Duodenal mucosa (tissue), 2 donors: ENCODE measurements at regions not wholly inside any gene's neighbourhood (a gene's known extent, or its start where the extent isn't known, plus 50 kb on each side); places are given as distances from the start of the nearest gene placed in this dataset.

ENCODE experiments used
- H3K27ac ChIP-seq: one replicate; pipeline ENCODE4 v1.7.0; 2013; ENCODE audit warnings: low read depth, low read length
- H3K27me3 ChIP-seq, 2 donors: one replicate each; pipeline ENCODE4 v1.7.0; 2013; ENCODE audit warnings: low read length in 2 of 2, control low read depth in 1 of 2; ENCODE audit not compliant: insufficient read depth in 2 of 2, control insufficient read depth in 1 of 2
- H3K36me3 ChIP-seq, 2 donors: one replicate each; pipeline ENCODE4 v1.7.0; 2013; ENCODE audit warnings: low read length in 2 of 2, control low read depth in 1 of 2; ENCODE audit not compliant: insufficient read depth in 2 of 2, control insufficient read depth in 1 of 2
- H3K4me1 ChIP-seq, 2 donors: one replicate each; pipeline ENCODE4 v1.7.0; 2013; ENCODE audit warnings: low read length in 2 of 2, control low read depth in 1 of 2; ENCODE audit not compliant: insufficient read depth in 2 of 2, control insufficient read depth in 1 of 2
- H3K4me3 ChIP-seq, 2 donors: one replicate each; pipeline ENCODE4 v1.7.0; 2013; ENCODE audit warnings: low read length in 2 of 2, low read depth in 1 of 2
- H3K9ac ChIP-seq, 2 donors: one replicate each; pipeline ENCODE4 v1.7.0; 2013; ENCODE audit warnings: low read length in 2 of 2, low read depth in 1 of 2
- H3K9me3 ChIP-seq, 2 donors: one replicate each; pipeline ENCODE4 v1.7.0; 2013; ENCODE audit warnings: low read length in 2 of 2, control low read depth in 1 of 2; ENCODE audit not compliant: control insufficient read depth in 1 of 2

- no peaks in the 10 kb centered on the region for H3K27me3 ChIP-seq
- H3K27ac ChIP-seq: no peak overlapping the region
- no peaks in the 10 kb centered on the region for H3K36me3 ChIP-seq
- H3K9ac ChIP-seq: no peak overlapping the region
- no peaks in the 10 kb centered on the region for H3K4me1 ChIP-seq
- H3K9me3 ChIP-seq: no peaks in the 10 kb centered on the region
- H3K4me3 ChIP-seq: no peak overlapping the region
These were observed 288.9 kb downstream of the EFHB start for GRCh38 chr3:19645093-19645492.

- Histone ChIP-seq H3K4me1 (no peaks in the 10 kb centered on the region), H3K27me3 (no peaks in the 10 kb centered on the region), H3K27ac (no peak overlapping the region), H3K9ac (no peak overlapping the region), H3K9me3 (no peaks in the 10 kb centered on the region), H3K4me3 (no peak overlapping the region), H3K36me3 (no peaks in the 10 kb centered on the region)
These were observed 289.6 kb downstream of the EFHB start for GRCh38 chr3:19644405-19644804.

- H3K36me3 ChIP-seq: no peaks in the 10 kb centered on the region
- no peaks in the 10 kb centered on the region for H3K27me3 ChIP-seq
- H3K4me1 ChIP-seq: no peaks in the 10 kb centered on the region
- no peak overlapping the region for H3K27ac ChIP-seq
- no peak overlapping the region for H3K9ac ChIP-seq
- H3K9me3 ChIP-seq: no peaks in the 10 kb centered on the region
- H3K4me3 ChIP-seq: no peak overlapping the region
These were observed 292.6 kb downstream of the EFHB start for GRCh38 chr3:19641408-19641807.

GRCh38 chr3:19632099-19633074 is 301.6 kb downstream of the EFHB start:
- Histone ChIP-seq H3K36me3 (no peaks in the 10 kb centered on the region), H3K27ac (no peak overlapping the region), H3K9ac (no peak overlapping the region), H3K4me1 (no peaks in the 10 kb centered on the region), H3K9me3 (no peaks in the 10 kb centered on the region), H3K4me3 (no peak overlapping the region), H3K27me3 (no peaks in the 10 kb centered on the region)

DNA sequence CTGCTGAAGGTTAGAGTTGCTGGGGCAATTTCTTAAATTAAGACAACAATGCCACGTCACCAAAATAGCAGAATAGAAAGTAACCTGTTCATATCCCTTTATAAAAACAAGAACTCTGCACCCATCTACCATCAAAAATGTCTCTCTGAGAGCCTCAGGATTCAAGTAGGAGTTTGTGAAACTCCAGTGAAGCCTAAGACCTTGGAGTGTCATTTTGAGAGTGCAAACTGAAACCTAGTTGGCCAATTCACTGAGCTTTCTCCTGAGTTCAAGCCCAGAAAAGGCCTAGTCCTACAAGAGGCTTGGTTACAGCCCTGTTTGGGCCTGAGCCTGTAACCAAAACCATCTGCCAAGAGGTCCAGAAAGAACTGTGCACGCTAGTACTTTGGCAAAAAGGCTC is 335.1 kb downstream of the EFHB start:
- Histone ChIP-seq H3K9me3 (peaks cover 0 to 4% of the 10 kb centered on the region in 2 donors), H3K36me3 (no peaks in the 10 kb centered on the region), H3K4me3 (no peak overlapping the region), H3K4me1 (no peaks in the 10 kb centered on the region), H3K27me3 (no peaks in the 10 kb centered on the region), H3K9ac (no peak overlapping the region), H3K27ac (no peak overlapping the region)

DNA sequence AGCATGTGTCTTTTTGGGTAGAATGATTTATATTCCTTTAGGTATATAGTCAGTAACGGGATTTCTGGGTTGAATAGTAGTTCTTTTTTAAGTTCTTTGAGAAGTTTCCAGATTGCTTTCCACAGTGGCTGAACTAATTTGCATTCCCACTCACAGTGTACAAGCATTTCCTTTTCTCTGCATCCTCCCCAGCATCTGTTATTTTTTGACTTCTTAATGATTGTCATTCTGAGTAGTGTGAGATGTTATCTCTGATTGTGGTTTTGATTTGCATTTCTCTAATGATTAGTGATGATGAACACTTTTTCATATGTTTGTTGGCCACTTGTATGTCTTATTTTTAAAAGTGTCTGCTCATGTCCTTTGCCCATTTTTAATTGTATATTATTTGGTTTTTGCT is 337.6 kb downstream of the EFHB start:
- H3K36me3 ChIP-seq: no peaks in the 10 kb centered on the region
- H3K9me3 ChIP-seq: peaks cover 0 to 4% of the 10 kb centered on the region in 2 donors
- H3K4me3 ChIP-seq: no peak overlapping the region
- no peaks in the 10 kb centered on the region for H3K4me1 ChIP-seq
- H3K9ac ChIP-seq: no peak overlapping the region
- H3K27ac ChIP-seq: no peak overlapping the region
- H3K27me3 ChIP-seq: no peaks in the 10 kb centered on the region

DNA sequence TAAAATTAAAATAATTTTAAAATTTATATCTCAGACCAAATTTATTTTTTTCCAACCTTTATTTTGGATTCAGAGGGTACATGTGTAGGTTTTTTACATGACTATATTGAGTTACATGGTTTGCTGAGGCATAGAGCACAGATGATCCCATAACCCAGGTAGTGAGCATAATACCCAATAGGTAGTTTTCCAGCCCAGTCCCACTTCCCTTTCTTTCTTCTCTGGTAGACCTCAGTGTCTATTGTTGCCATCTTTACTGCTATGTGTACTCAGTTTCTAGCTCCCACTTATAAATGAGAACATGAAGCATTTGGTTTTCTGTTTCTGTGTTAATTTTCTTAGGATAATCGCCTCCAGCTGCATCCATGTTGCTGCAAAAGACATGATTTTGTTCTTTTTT is 338.1 kb downstream of the EFHB start:
- Histone ChIP-seq H3K27me3 (no peaks in the 10 kb centered on the region), H3K9ac (no peak overlapping the region), H3K27ac (no peak overlapping the region), H3K9me3 (peaks cover 0 to 4% of the 10 kb centered on the region in 2 donors), H3K4me1 (no peaks in the 10 kb centered on the region), H3K4me3 (no peak overlapping the region), H3K36me3 (no peaks in the 10 kb centered on the region)
